H1 (cell line): ENCODE measurements at regions not wholly inside any gene's neighbourhood (a gene's known extent, or its start where the extent isn't known, plus 50 kb on each side); places are given as distances from the start of the nearest gene placed in this dataset.

ENCODE experiments used
- YY1 ChIP-seq: IDR thresholded peaks from 2 replicates; pipeline ENCODE4 v1.6.1; 2011; ENCODE audit warnings: low read depth, mild to moderate bottlenecking, low read length

GRCh38 chr3:107116251-107116650 lies 261.0 kb upstream of the CCDC54 start (continued):
- no peak for TF ChIP-seq YY1
- TF ChIP-seq, all 59 proteins: peak for 0
